Fibroblast of lung (primary cell): ENCODE measurements at regions not wholly inside any gene's neighbourhood (a gene's known extent, or its start where the extent isn't known, plus 50 kb on each side); places are given as distances from the start of the nearest gene placed in this dataset.
A peak's percentile ranks its signal among the peaks of the same experiment; 100 is the strongest.
"Not testable (repeated sequence)": the region's sequence is repeated elsewhere in the genome, so short reads cannot be mapped to it uniquely, and the experiment has no call there.

Source experiments
- DNase-seq, 2 donors: peaks; one replicate each; pipeline versions ENCODE4 v3.0.0 to v3.0.0-alpha.2; 2010; ENCODE audit warnings: low read depth in 2 of 2
- H2AFZ ChIP-seq: 2 replicates; pipeline ENCODE4 v1.5.1; 2012; ENCODE audit warnings: low read length, control low read depth, inconsistent platforms
- H3K27ac ChIP-seq: 2 replicates; pipeline ENCODE4 v1.5.1; 2011; ENCODE audit warnings: low read length, control low read depth; ENCODE audit not compliant: insufficient read depth
- H3K27me3 ChIP-seq: 2 replicates; pipeline ENCODE4 v1.5.1; 2011; ENCODE audit warnings: mild to moderate bottlenecking, low read length; ENCODE audit not compliant: control insufficient read depth, insufficient read depth
- H3K36me3 ChIP-seq: 2 replicates; pipeline ENCODE4 v1.5.1; 2011; ENCODE audit warnings: low read length; ENCODE audit not compliant: control insufficient read depth, insufficient read depth
- H3K4me1 ChIP-seq: 2 replicates; pipeline ENCODE4 v1.5.1; 2011; ENCODE audit warnings: low read length; ENCODE audit not compliant: control insufficient read depth, insufficient read depth; ENCODE audit errors: extremely low read depth
- H3K4me2 ChIP-seq: 2 replicates; pipeline ENCODE4 v1.5.1; 2011; ENCODE audit warnings: low read length, control low read depth; ENCODE audit not compliant: insufficient read depth; ENCODE audit errors: extremely low read depth
- H3K4me3 ChIP-seq, 4 experiments: fragments of 200-600 bp in 1 of 4; sonication (generic) in 1 of 4; replicated peaks in 1 of 4; 2 replicates each; pipeline ENCODE4 v1.5.1; 2011 to 2016; ENCODE audit warnings: low read length in 4 of 4, low read depth in 3 of 4, mild to moderate bottlenecking in 3 of 4, control low read depth in 2 of 4, inconsistent platforms in 1 of 4, mixed read lengths in 1 of 4; ENCODE audit not compliant: insufficient read depth in 1 of 4; ENCODE audit errors: control extremely low read depth in 1 of 4
- H3K79me2 ChIP-seq: 2 replicates; pipeline ENCODE4 v1.5.1; 2012; ENCODE audit warnings: mild to moderate bottlenecking, low read length, inconsistent platforms; ENCODE audit not compliant: control insufficient read depth, insufficient read depth
- H3K9ac ChIP-seq: 2 replicates; pipeline ENCODE4 v1.5.1; 2011; ENCODE audit warnings: mild to moderate bottlenecking, low read length, control low read depth; ENCODE audit not compliant: insufficient read depth
- H3K9me3 ChIP-seq: 2 replicates; pipeline ENCODE4 v1.5.1; 2012; ENCODE audit warnings: low read depth, low read length; ENCODE audit not compliant: control insufficient read depth, insufficient read depth
- H4K20me1 ChIP-seq: 2 replicates; pipeline ENCODE4 v1.5.1; 2011; ENCODE audit warnings: low read length; ENCODE audit not compliant: control insufficient read depth, insufficient read depth; ENCODE audit errors: extremely low read depth
- EZH2 ChIP-seq: IDR thresholded peaks from 2 replicates; pipeline ENCODE4 v1.5.1; 2012; ENCODE audit warnings: low read length, control low read depth, mild to moderate bottlenecking; ENCODE audit errors: missing control alignments
- TF ChIP-seq, protein P1 (sequence below), 2 donors: IDR thresholded peaks in 1 of 2; conservative IDR thresholded peaks in 1 of 2; 1 replicate in 1 of 2; 2 replicates in 1 of 2; pipeline ENCODE4 v1.5.1; 2011 to 2012; ENCODE audit warnings: low read length in 2 of 2, control low read depth in 1 of 2, inconsistent platforms in 1 of 2, low read depth in 1 of 2, mild to moderate bottlenecking in 1 of 2

GRCh38 chr10:57579926-57580325 is 687.8 kb downstream of the IPMK start:
- Histone ChIP-seq H3K36me3 (no peaks in the 10 kb centered on the region), H3K9ac (no peak overlapping the region), H2AFZ (no peak overlapping the region), H3K79me2 (no peaks in the 10 kb centered on the region), H3K4me1 (no peaks in the 10 kb centered on the region), H3K27ac (no peak overlapping the region), H3K27me3 (no peaks in the 10 kb centered on the region), H3K4me2 (no peak overlapping the region), H4K20me1 (no peaks in the 10 kb centered on the region), H3K9me3 (no peaks in the 10 kb centered on the region), H3K4me3 (no peak overlapping the region)
- DNase-seq = peak; percentile 2 to 3
- no peak for TF ChIP-seq EZH2
- TF ChIP-seq, protein P1, sequence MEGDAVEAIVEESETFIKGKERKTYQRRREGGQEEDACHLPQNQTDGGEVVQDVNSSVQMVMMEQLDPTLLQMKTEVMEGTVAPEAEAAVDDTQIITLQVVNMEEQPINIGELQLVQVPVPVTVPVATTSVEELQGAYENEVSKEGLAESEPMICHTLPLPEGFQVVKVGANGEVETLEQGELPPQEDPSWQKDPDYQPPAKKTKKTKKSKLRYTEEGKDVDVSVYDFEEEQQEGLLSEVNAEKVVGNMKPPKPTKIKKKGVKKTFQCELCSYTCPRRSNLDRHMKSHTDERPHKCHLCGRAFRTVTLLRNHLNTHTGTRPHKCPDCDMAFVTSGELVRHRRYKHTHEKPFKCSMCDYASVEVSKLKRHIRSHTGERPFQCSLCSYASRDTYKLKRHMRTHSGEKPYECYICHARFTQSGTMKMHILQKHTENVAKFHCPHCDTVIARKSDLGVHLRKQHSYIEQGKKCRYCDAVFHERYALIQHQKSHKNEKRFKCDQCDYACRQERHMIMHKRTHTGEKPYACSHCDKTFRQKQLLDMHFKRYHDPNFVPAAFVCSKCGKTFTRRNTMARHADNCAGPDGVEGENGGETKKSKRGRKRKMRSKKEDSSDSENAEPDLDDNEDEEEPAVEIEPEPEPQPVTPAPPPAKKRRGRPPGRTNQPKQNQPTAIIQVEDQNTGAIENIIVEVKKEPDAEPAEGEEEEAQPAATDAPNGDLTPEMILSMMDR (conservative IDR thresholded peaks at IDR 0.05 in 1 of 2, IDR thresholded peaks at IDR 0.05 in 1 of 2; ENCODE audit: low read depth in 1 of 2, low read length in 2 of 2) = peak in 1 of 2 donors; percentile 24

GRCh38 chr10:57562211-57562610 is 705.5 kb downstream of the IPMK start:
- no peak for DNase-seq
- H2AFZ ChIP-seq = no peak overlapping the region
- no peak overlapping the region for H3K4me3 ChIP-seq

DNA sequence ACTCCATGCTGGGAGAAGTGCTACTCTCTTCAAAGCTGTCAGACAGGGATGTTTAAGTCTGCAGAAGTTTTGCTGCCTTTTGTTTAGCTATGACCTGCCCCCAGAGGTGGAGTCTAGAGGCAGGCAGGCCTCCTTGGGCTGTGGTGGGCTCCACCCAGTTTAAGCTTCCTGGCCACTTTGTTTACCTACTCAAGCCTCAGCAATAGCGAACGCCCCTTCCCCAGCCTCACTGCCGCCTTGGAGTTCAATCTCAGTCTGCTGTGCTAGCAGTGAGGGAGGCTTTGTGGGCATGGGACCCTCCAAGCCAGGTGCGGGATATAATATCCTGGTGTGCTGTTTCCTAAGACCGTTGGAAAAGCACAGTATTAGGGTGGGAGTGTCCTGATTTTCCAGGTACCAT is 715.9 kb downstream of the IPMK start:
- not testable (repeated sequence) for DNase-seq, H4K20me1 ChIP-seq, H3K4me2 ChIP-seq, H3K79me2 ChIP-seq, H3K9ac ChIP-seq, H3K4me3 ChIP-seq, H2AFZ ChIP-seq, H3K9me3 ChIP-seq, H3K36me3 ChIP-seq, H3K27me3 ChIP-seq, H3K4me1 ChIP-seq, H3K27ac ChIP-seq

More at GRCh38 chr10:57562211-57562610, 705.5 kb downstream of the IPMK start:
- no peaks in the 10 kb centered on the region for H4K20me1 ChIP-seq
- no peak for TF ChIP-seq EZH2
- TF ChIP-seq, protein P1 (conservative IDR thresholded peaks at IDR 0.05 in 1 of 2, IDR thresholded peaks at IDR 0.05 in 1 of 2; ENCODE audit: low read depth in 1 of 2, low read length in 2 of 2) = no peak
- H3K79me2 ChIP-seq = no peaks in the 10 kb centered on the region
- no peaks in the 10 kb centered on the region for H3K36me3 ChIP-seq
- H3K27me3 ChIP-seq = no peaks in the 10 kb centered on the region
- H3K4me2 ChIP-seq = no peak overlapping the region
- H3K9me3 ChIP-seq = no peaks in the 10 kb centered on the region
- no peaks in the 10 kb centered on the region for H3K4me1 ChIP-seq
- no peak overlapping the region for H3K9ac ChIP-seq
- no peak overlapping the region for H3K27ac ChIP-seq
